ENCODE measurements at regions not wholly inside any gene's neighbourhood (a gene's known extent, or its start where the extent isn't known, plus 50 kb on each side); places are given as distances from the start of the nearest gene placed in this dataset.

GRCh38 chr14:29236848-29237247, 470.3 kb downstream of the FOXG1 start:
- TF ChIP-seq SRF (CRISPR knock-in tag; IDR thresholded peaks at IDR 0.05) = no peak
- TF ChIP-seq MXI1 (IDR thresholded peaks at IDR 0.05; ENCODE audit: low read depth, low read length) = no peak
- no peak for TF ChIP-seq TCF7 (IDR thresholded peaks at IDR 0.05; ENCODE audit: borderline replicate concordance)
- no peak for TF ChIP-seq POLR2A (conservative IDR thresholded peaks at IDR 0.05)
- no peak for TF ChIP-seq SMC3 (conservative IDR thresholded peaks at IDR 0.05; ENCODE audit: insufficient read depth, low read depth, low read length)
- TF ChIP-seq HNRNPH1 (optimal IDR thresholded peaks at IDR 0.05; ENCODE audit: low read depth, low read length) = no peak
- TF ChIP-seq CTCF (IDR thresholded peaks at IDR 0.05 in 2 of 3, conservative IDR thresholded peaks at IDR 0.05 in 1 of 3; ENCODE audit: insufficient read depth in 2 of 3, low read depth in 1 of 3, low read length in 3 of 3) = no peak
- TF ChIP-seq TAF1 (IDR thresholded peaks at IDR 0.05; ENCODE audit: control insufficient read depth, extremely low read depth, insufficient read depth, low read length, severe bottlenecking) = no peak
- TF ChIP-seq NFE2L1 (tag; IDR thresholded peaks at IDR 0.05; ENCODE audit: borderline replicate concordance, low read depth) = no peak
- TF ChIP-seq, protein P1, sequence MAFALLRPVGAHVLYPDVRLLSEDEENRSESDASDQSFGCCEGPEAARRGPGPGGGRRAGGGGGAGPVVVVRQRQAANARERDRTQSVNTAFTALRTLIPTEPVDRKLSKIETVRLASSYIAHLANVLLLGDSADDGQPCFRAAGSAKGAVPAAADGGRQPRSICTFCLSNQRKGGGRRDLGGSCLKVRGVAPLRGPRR (CRISPR knock-in tag; IDR thresholded peaks at IDR 0.05) = no peak
- TF ChIP-seq MLX (CRISPR knock-in tag; conservative IDR thresholded peaks at IDR 0.05) = no peak
- TF ChIP-seq MYBL2 (IDR thresholded peaks at IDR 0.05; ENCODE audit: low read depth) = no peak
- TF ChIP-seq MYBL2 (CRISPR knock-in tag; IDR thresholded peaks at IDR 0.05; ENCODE audit: borderline replicate concordance) = no peak
